ENCODE measurements at regions not wholly inside any gene's neighbourhood (a gene's known extent, or its start where the extent isn't known, plus 50 kb on each side); places are given as distances from the start of the nearest gene placed in this dataset.

- TF ChIP-seq EZH2 (IDR thresholded peaks at IDR 0.05; ENCODE audit: low read length) (no peak), CTCF (optimal IDR thresholded peaks at IDR 0.05 in 1 of 3, IDR thresholded peaks at IDR 0.05 in 1 of 3, conservative IDR thresholded peaks at IDR 0.05 in 1 of 3; ENCODE audit: extremely low read depth in 1 of 3, insufficient read depth in 2 of 3, low read length in 3 of 3) (no peak)
Measured at GRCh38 chr1:112141923-112142322, 152.5 kb upstream of the KCND3 start.
